Ishikawa (cell line): ENCODE measurements at regions not wholly inside any gene's neighbourhood (a gene's known extent, or its start where the extent isn't known, plus 50 kb on each side); places are given as distances from the start of the nearest gene placed in this dataset.

Experiments used
- CEBPB ChIP-seq: IDR thresholded peaks from 2 replicates; pipeline ENCODE4 v1.6.1; 2012
- EGR1 ChIP-seq: IDR thresholded peaks from 2 replicates; pipeline ENCODE4 v1.6.1; 2012
- EP300 ChIP-seq: IDR thresholded peaks from 2 replicates; pipeline ENCODE4 v1.6.1; 2012; ENCODE audit warnings: borderline replicate concordance
- FOXM1 ChIP-seq: IDR thresholded peaks from 2 replicates; pipeline ENCODE4 v1.6.1; 2012; ENCODE audit warnings: low read depth, borderline replicate concordance
- MAX ChIP-seq: IDR thresholded peaks from 2 replicates; pipeline ENCODE4 v1.6.1; 2012
- NFIC ChIP-seq: IDR thresholded peaks from 2 replicates; pipeline ENCODE4 v1.6.1; 2012
- RAD21 ChIP-seq: IDR thresholded peaks from 2 replicates; pipeline ENCODE4 v1.6.1; 2012; ENCODE audit warnings: low read depth
- REST ChIP-seq: IDR thresholded peaks from 2 replicates; pipeline ENCODE4 v1.6.1; 2012; ENCODE audit warnings: low read depth, mild to moderate bottlenecking
- TEAD4 ChIP-seq: IDR thresholded peaks from 2 replicates; pipeline ENCODE4 v1.6.1; 2012
- USF1 ChIP-seq: IDR thresholded peaks from 2 replicates; pipeline ENCODE4 v1.6.1; 2012
- YY1 ChIP-seq: IDR thresholded peaks from 2 replicates; pipeline ENCODE4 v1.6.1; 2012; ENCODE audit warnings: low read depth

- TF ChIP-seq EP300 (no peak), REST (no peak), NFIC (no peak), RAD21 (no peak), EGR1 (no peak), YY1 (no peak), MAX (no peak), FOXM1 (no peak), TEAD4 (no peak), USF1 (no peak), CEBPB (no peak)
Measured at GRCh38 chrX:69036674-69037573, 128.3 kb downstream of the PJA1 start.
